ENCODE measurements at regions not wholly inside any gene's neighbourhood (a gene's known extent, or its start where the extent isn't known, plus 50 kb on each side); places are given as distances from the start of the nearest gene placed in this dataset.

- no peak overlapping the region for H3K4me2 ChIP-seq (ENCODE audit: control insufficient read depth, insufficient read depth)
- CTCF ChIA-PET, result interaction anchor here (1.6 kb wide), 1 partner anchor 13 kb away, joined by 3 read pairs; no protein-coding TSS in a partner anchor
- intact Hi-C loops (cut with micrococcal nuclease; ENCODE audit: unreplicated experiment), result no loop called here
- no TSS peak for BruUV-seq (replicated peaks)
- no peak overlapping the region for H2AFZ ChIP-seq (ENCODE audit: control insufficient read depth, low read depth, low read length)
- H3K27me3 ChIP-seq (replicated peaks in 1 of 2; ENCODE audit: control insufficient read depth in 2 of 2, insufficient read depth in 2 of 2, low read length in 1 of 2), result no peaks in the 10 kb centered on the region
- POLR2A ChIA-PET, result no interaction called here
- ATAC-seq (no peak), FAIRE-seq (no peak), DNase-seq (ENCODE audit: low read depth, low spot score) (no peak)
- TF ChIP-seq MYB (IDR thresholded peaks at IDR 0.05; ENCODE audit: borderline replicate concordance, low read depth, low read length) (no peak), MTA3 (IDR thresholded peaks at IDR 0.05; ENCODE audit: borderline replicate concordance, low read length) (no peak), NFXL1 (IDR thresholded peaks at IDR 0.05; ENCODE audit: borderline replicate concordance) (no peak), ZNF274 (IDR thresholded peaks at IDR 0.05; ENCODE audit: insufficient read depth, insufficient read length) (no peak), CBX3 (IDR thresholded peaks at IDR 0.05; ENCODE audit: borderline replicate concordance, low read depth) (no peak), BMI1 (IDR thresholded peaks at IDR 0.05; ENCODE audit: borderline replicate concordance) (no peak), ZNF384 (IDR thresholded peaks at IDR 0.05; ENCODE audit: borderline replicate concordance, low read depth, low read length) (no peak), RELB (IDR thresholded peaks at IDR 0.05; ENCODE audit: low read depth) (no peak), PRDM15 (CRISPR knock-in tag; IDR thresholded peaks at IDR 0.05) (no peak), LARP7 (IDR thresholded peaks at IDR 0.05) (no peak), TCF7 (IDR thresholded peaks at IDR 0.05; ENCODE audit: borderline replicate concordance) (no peak), CHD1 (IDR thresholded peaks at IDR 0.05; ENCODE audit: low read depth, low read length) (no peak)
- H3K9me3 ChIP-seq (replicated peaks; ENCODE audit: control insufficient read depth, insufficient read depth, low read length), result no peaks in the 10 kb centered on the region; the same call in 2 of the 3 replicates
- no peak overlapping the region for H3K4me3 ChIP-seq
- H4K20me1 ChIP-seq (ENCODE audit: control insufficient read depth, insufficient read depth), result no peaks in the 10 kb centered on the region
- H3K79me2 ChIP-seq (ENCODE audit: control insufficient read depth, insufficient read depth, low read length), result no peaks in the 10 kb centered on the region
- SMC1A ChIA-PET (ENCODE audit: uncharacterized antibody, unreplicated experiment), result interaction anchor here (0.6 to 1.5 kb wide), 2 partner anchors 17 to 50 kb away, joined by 3 to 4 read pairs; no protein-coding TSS in a partner anchor
- no peak overlapping the region for H3K27ac ChIP-seq (ENCODE audit: control insufficient read depth, insufficient read depth)
- H3K9ac ChIP-seq (ENCODE audit: control insufficient read depth, insufficient read depth, low read length), result no peak overlapping the region
- H3K4me1 ChIP-seq (ENCODE audit: control insufficient read depth, insufficient read depth, low read length), result no peaks in the 10 kb centered on the region
- RAD21 ChIA-PET (ENCODE audit: unreplicated experiment), result no interaction called here
- no peaks in the 10 kb centered on the region for H3K36me3 ChIP-seq (ENCODE audit: control insufficient read depth in 2 of 2, insufficient read depth in 2 of 2, low read length in 1 of 2)
- in situ Hi-C loops (cut with MboI), result no loop called here
Measured at GRCh38 chr18:38984968-38985367, 1419.4 kb upstream of the CELF4 start.

Measured in GM12878 (cell line).